ENCODE measurements at regions not wholly inside any gene's neighbourhood (a gene's known extent, or its start where the extent isn't known, plus 50 kb on each side); places are given as distances from the start of the nearest gene placed in this dataset.
"Not testable (repeated sequence)": the region's sequence is repeated elsewhere in the genome, so short reads cannot be mapped to it uniquely, and the experiment has no call there.

GRCh38 chr11:7143908-7144307 is 55.1 kb downstream of the RBMXL2 start:
- Mint-ChIP-seq H3K9me3 (peaks cover 11% of the 10 kb centered on the region), H3K27me3 (ENCODE audit: low read depth) (no peaks in the 10 kb centered on the region), H3K4me3 (no peak overlapping the region), H3K27ac (no peak overlapping the region), H3K4me1 (ENCODE audit: low read depth) (no peaks in the 10 kb centered on the region), H3K36me3 (ENCODE audit: low read depth) (no peaks in the 10 kb centered on the region)
- DNase-seq (ENCODE audit: low spot score) = no peak

GRCh38 chr11:7150104-7150503 is 61.3 kb downstream of the RBMXL2 start:
- H3K4me1 Mint-ChIP-seq (ENCODE audit: low read depth); DNase-seq (ENCODE audit: low spot score); H3K4me3 Mint-ChIP-seq; H3K27me3 Mint-ChIP-seq (ENCODE audit: low read depth); H3K27ac Mint-ChIP-seq; H3K36me3 Mint-ChIP-seq (ENCODE audit: low read depth): not testable (repeated sequence)
- H3K9me3 Mint-ChIP-seq = peaks cover 20% of the 10 kb centered on the region

GRCh38 chr11:7154881-7155361 is 66.1 kb downstream of the RBMXL2 start:
- Mint-ChIP-seq H3K4me3 (no peak overlapping the region), H3K27ac (no peak overlapping the region), H3K27me3 (ENCODE audit: low read depth) (no peaks in the 10 kb centered on the region), H3K9me3 (no peaks in the 10 kb centered on the region), H3K36me3 (ENCODE audit: low read depth) (no peaks in the 10 kb centered on the region), H3K4me1 (ENCODE audit: low read depth) (peaks cover 15% of the 10 kb centered on the region)
- no peak for DNase-seq (ENCODE audit: low spot score)

DNA sequence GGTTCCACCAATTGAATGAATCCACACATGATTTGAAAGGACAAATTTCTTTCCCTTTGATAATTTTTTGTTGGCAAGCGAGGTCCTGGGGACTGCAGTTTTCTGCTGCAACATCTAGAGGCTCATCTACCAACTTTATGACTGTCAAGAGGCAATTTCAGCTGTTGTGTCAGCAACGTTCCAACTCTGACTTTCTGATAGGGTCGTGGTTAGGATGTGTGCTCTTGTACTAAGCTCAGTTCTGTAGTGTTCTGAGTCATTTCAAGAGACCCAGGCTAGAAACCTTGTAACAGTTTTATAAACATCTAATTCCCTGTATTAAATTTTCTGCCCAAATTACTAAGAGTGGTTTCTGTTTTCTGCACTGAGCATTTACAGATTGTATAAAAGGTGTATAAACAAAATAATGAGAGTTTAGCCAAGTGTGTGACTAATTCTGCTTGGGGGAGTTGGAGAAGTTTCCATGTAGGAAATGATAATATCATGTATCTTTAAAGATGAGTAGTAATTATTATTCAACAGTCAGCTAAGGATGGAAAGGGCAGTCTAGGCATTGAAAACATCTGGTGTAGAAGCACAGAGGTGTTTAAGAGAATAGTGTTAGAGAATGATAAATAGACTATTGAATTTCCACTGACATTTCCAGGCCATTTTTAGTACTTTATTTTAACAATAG is 72.2 kb downstream of the RBMXL2 start:
- peaks cover 15% of the 10 kb centered on the region for H3K4me1 Mint-ChIP-seq (ENCODE audit: low read depth)
- H3K9me3 Mint-ChIP-seq = no peaks in the 10 kb centered on the region
- H3K36me3 Mint-ChIP-seq (ENCODE audit: low read depth) = no peaks in the 10 kb centered on the region
- H3K27ac Mint-ChIP-seq = no peak overlapping the region
- H3K27me3 Mint-ChIP-seq (ENCODE audit: low read depth) = no peaks in the 10 kb centered on the region
- H3K4me3 Mint-ChIP-seq = no peak overlapping the region
- peak; percentile 20 for DNase-seq (ENCODE audit: low spot score)

DNA sequence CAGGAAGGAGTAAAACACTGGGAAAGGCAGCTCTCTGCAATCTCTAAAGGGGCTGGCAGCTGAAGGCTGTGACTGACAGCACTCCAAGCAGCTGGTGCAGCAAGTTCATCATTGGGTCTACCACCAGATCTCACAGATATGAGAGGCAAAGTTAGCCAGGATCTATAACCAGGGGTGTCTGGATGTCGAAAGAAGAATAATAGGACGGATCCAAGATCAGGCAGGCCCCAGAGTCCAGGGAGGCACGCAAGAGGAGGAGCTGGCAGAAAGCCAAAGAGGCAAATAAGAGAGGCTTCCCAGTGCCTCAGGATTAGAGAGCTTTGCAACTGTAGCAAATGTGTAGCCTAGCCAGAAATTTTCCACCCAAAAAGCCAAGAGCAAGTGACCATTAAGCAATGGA is 77.1 kb downstream of the RBMXL2 start:
- no peak overlapping the region for H3K4me3 Mint-ChIP-seq
- no peak overlapping the region for H3K27ac Mint-ChIP-seq
- no peaks in the 10 kb centered on the region for H3K27me3 Mint-ChIP-seq (ENCODE audit: low read depth)
- H3K9me3 Mint-ChIP-seq = no peaks in the 10 kb centered on the region
- H3K36me3 Mint-ChIP-seq (ENCODE audit: low read depth) = no peaks in the 10 kb centered on the region
- H3K4me1 Mint-ChIP-seq (ENCODE audit: low read depth) = peaks cover 4% of the 10 kb centered on the region
- DNase-seq (ENCODE audit: low spot score) = no peak

DNA sequence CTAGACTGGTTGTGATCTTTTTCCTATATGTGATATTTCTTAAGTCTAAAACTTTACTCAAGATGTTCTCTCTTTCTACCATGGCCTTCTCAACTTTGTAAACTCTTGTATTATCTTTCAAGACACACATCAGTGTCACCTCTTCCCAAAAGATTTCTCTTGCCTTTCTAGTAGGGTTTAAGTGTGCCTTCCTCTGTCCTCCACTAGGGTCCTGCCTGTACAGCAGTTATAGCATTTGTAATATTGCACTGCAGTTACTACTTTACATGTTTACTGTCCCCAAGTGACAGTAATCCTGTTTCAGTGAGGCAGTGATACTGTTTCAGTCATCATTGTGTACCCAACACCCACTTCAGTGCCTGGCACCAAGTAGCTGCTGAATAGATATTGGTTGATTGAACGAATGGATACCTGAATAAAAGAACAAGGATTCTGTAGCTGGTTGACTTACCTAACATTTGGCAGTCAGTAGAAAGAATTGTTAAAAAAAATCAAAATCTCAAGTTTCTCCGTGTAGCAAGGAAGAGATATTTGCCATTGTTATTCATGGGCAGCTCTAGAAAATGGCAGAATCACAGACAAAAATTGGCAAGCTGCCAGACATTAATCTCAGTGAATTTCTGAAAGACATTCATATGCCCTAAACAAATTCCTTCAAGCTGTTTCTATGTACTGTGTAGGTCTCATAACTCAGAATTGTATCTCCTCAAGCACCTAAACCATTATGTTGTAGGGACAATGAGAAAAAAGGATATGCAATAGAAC is 79.4 kb downstream of the RBMXL2 start:
- H3K27ac Mint-ChIP-seq = no peak overlapping the region
- H3K9me3 Mint-ChIP-seq = no peaks in the 10 kb centered on the region
- no peak overlapping the region for H3K4me3 Mint-ChIP-seq
- DNase-seq (ENCODE audit: low spot score) = no peak
- H3K36me3 Mint-ChIP-seq (ENCODE audit: low read depth) = no peaks in the 10 kb centered on the region
- H3K4me1 Mint-ChIP-seq (ENCODE audit: low read depth) = no peaks in the 10 kb centered on the region
- H3K27me3 Mint-ChIP-seq (ENCODE audit: low read depth) = peaks cover 5% of the 10 kb centered on the region

DNA sequence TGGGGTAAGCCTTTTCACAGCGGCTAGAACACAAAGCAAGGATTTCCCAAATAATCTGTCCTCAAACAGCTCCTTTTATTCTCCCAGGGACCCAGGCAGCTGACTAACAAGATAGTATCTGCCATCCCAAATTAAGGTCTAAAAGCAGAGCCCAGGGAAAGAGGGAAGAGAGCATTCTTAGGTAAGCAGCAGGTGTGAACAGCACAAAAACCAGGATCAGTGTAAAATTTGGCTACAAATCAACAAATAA is 79.9 kb downstream of the RBMXL2 start:
- Mint-ChIP-seq H3K4me1 (ENCODE audit: low read depth) (no peaks in the 10 kb centered on the region), H3K36me3 (ENCODE audit: low read depth) (no peaks in the 10 kb centered on the region), H3K27ac (no peak overlapping the region), H3K27me3 (ENCODE audit: low read depth) (peaks cover 5% of the 10 kb centered on the region), H3K9me3 (no peaks in the 10 kb centered on the region), H3K4me3 (no peak overlapping the region)
- DNase-seq (ENCODE audit: low spot score) = no peak

GRCh38 chr11:7170431-7170830 is 81.3 kb upstream of the SYT9 start:
- no peak overlapping the region for H3K4me3 Mint-ChIP-seq
- no peak overlapping the region for H3K27ac Mint-ChIP-seq
- no peak for DNase-seq (ENCODE audit: low spot score)
- H3K9me3 Mint-ChIP-seq = no peaks in the 10 kb centered on the region
- peaks cover 5% of the 10 kb centered on the region for H3K27me3 Mint-ChIP-seq (ENCODE audit: low read depth)
- no peaks in the 10 kb centered on the region for H3K36me3 Mint-ChIP-seq (ENCODE audit: low read depth)
- H3K4me1 Mint-ChIP-seq (ENCODE audit: low read depth) = no peaks in the 10 kb centered on the region

DNA sequence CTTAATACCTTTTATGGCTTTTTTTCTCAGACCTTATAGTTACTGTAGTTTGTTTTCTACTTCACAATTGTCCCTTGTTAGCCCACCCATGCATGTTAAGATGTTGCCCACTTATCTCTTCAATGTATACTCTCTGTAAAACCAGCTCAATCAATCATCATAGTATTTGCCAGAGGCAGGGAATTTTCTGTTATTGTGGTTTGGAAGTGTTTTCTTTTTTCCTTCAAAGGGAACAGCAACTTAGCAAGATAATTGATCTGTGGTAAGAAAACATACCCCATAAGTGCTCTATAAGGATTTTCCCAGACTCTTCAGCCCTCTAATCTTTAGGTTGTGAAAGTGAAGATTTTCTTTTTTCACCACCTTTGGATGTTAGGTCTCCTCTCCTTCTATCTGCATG is 76.7 kb upstream of the SYT9 start:
- Mint-ChIP-seq H3K4me3 (no peak overlapping the region), H3K9me3 (no peaks in the 10 kb centered on the region), H3K27ac (no peak overlapping the region), H3K36me3 (ENCODE audit: low read depth) (no peaks in the 10 kb centered on the region), H3K4me1 (ENCODE audit: low read depth) (no peaks in the 10 kb centered on the region), H3K27me3 (ENCODE audit: low read depth) (peaks cover 5% of the 10 kb centered on the region)
- DNase-seq (ENCODE audit: low spot score) = no peak

DNA sequence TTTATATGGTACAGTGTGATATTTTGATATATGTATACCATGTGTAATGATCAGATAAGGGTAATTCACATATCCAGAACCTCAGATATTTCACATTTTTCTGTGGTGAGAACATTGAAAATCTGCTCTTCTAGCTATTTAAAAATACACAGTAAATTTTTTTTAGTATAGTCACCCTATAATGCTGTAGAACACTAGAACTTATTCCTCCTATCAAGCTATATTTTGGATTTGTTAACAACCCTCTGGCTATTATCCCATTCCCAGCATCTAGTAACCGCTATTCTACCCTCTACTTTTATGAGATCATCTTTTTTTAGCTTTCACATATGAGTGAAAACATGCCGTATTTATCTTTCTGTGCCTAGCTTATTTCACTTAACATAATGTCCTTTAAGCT is 65.5 kb upstream of the SYT9 start:
- Mint-ChIP-seq H3K4me1 (ENCODE audit: low read depth) (no peaks in the 10 kb centered on the region), H3K36me3 (ENCODE audit: low read depth) (no peaks in the 10 kb centered on the region), H3K9me3 (no peaks in the 10 kb centered on the region), H3K27me3 (ENCODE audit: low read depth) (no peaks in the 10 kb centered on the region), H3K4me3 (no peak overlapping the region), H3K27ac (no peak overlapping the region)
- DNase-seq (ENCODE audit: low spot score) = no peak

DNA sequence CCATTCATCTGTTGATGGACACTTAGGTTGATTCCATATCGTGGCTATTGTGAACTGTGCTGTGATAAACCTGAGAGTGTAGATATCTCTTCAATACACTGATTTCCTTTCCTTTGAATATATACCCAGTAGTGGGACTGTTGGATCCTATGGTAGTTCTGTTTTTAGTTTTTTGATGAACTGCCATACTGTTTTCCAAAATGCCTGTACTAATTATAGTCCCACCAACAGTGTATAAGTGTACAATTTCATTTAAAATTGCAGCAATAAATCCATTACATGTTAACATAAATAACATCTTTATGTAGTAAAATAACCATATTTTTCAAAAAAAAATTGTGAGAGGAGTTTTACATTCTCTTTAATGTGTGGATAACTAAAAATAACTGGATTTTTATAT is 65.0 kb upstream of the SYT9 start:
- H3K9me3 Mint-ChIP-seq = no peaks in the 10 kb centered on the region
- H3K36me3 Mint-ChIP-seq (ENCODE audit: low read depth) = no peaks in the 10 kb centered on the region
- no peak overlapping the region for H3K4me3 Mint-ChIP-seq
- no peak for DNase-seq (ENCODE audit: low spot score)
- H3K27me3 Mint-ChIP-seq (ENCODE audit: low read depth) = no peaks in the 10 kb centered on the region
- H3K4me1 Mint-ChIP-seq (ENCODE audit: low read depth) = no peaks in the 10 kb centered on the region
- H3K27ac Mint-ChIP-seq = no peak overlapping the region

DNA sequence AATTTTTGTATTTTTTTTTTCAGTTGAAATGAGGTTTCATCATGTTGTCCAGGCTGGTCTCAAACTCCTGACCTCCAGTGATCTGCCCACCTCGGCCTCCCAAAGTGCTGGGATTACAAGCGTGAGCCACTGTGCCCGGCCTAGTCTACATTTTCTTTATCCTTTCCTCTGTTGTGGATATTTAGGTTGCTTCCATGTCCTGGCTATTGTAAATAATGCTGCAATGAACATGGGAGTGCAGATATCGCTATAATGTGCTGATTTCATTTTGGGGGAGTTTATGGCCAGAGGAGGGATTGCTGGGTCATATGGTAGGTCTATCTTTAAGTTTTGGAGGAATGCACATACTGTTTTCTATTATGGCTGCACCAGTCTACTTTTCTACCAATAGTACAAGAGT is 58.9 kb upstream of the SYT9 start:
- H3K27ac Mint-ChIP-seq; H3K27me3 Mint-ChIP-seq (ENCODE audit: low read depth); H3K36me3 Mint-ChIP-seq (ENCODE audit: low read depth); H3K4me3 Mint-ChIP-seq; DNase-seq (ENCODE audit: low spot score); H3K4me1 Mint-ChIP-seq (ENCODE audit: low read depth); H3K9me3 Mint-ChIP-seq: not testable (repeated sequence)

DNA sequence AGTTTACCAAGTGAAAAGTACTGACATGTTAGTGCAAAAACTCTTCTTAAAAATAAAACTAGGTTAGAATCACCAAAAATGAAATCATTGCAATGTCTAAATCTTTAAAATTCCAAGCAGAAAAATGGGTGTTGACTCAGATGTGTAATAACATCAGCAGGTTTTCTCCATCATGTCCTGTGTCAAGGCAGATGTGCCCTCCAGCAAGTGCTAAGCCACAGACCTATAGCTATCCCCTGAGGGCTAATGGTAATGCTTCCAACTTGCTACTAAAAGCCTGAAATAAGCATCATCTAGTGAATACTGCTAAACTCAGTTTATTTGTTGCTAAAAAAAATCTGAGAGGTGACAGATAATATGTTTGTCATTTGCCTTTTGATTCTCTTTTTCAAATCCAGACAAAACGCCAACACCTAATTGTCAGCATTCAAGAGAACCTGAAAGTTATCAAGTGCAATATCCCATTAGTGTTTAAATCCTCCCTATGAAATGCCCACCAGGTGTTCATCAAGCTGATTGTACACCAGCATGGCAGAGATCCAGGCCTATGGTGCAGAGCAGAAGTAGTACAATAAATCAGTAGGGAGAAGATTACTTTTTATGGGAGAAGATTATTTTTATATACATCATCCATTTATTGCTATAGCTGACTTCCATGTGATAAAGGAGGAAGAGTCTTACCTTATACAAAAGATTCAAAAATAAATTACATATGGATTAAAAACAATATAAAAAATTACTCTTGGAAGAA is 55.1 kb upstream of the SYT9 start:
- no peaks in the 10 kb centered on the region for H3K9me3 Mint-ChIP-seq
- no peaks in the 10 kb centered on the region for H3K36me3 Mint-ChIP-seq (ENCODE audit: low read depth)
- H3K4me3 Mint-ChIP-seq = no peak overlapping the region
- DNase-seq (ENCODE audit: low spot score) = no peak
- H3K27me3 Mint-ChIP-seq (ENCODE audit: low read depth) = peaks cover 3% of the 10 kb centered on the region
- H3K27ac Mint-ChIP-seq = no peak overlapping the region
- no peaks in the 10 kb centered on the region for H3K4me1 Mint-ChIP-seq (ENCODE audit: low read depth)

DNA sequence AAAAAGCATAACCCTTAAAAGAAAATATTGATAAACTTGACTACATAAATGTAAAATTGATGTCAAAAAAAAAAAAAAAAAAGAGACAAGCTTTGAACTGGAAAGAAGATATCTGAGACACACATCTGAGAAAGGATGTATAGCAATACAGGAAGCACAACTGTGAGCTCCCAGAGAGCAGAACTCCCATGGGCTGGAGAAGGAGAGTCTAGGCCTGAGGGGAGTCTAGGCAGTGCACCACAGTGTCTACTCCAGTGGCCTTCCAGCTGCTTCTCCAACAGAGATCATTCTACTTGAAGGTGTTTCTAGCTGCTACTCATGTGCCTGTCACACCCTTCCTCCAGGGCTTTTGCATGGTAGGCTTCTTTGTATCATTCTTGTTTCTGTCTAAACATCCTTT is 54.2 kb upstream of the SYT9 start:
- H3K4me3 Mint-ChIP-seq = no peak overlapping the region
- H3K36me3 Mint-ChIP-seq (ENCODE audit: low read depth) = no peaks in the 10 kb centered on the region
- no peak for DNase-seq (ENCODE audit: low spot score)
- H3K4me1 Mint-ChIP-seq (ENCODE audit: low read depth) = no peaks in the 10 kb centered on the region
- peaks cover 3% of the 10 kb centered on the region for H3K27me3 Mint-ChIP-seq (ENCODE audit: low read depth)
- H3K9me3 Mint-ChIP-seq = no peaks in the 10 kb centered on the region
- no peak overlapping the region for H3K27ac Mint-ChIP-seq

Measured in T-helper 2 cell treated with Interferon-gamma antibody and Interleukin-4, amounts not matched to agents 5 μg/mL and 100 μg/mL, for 36 hours (primary cell).